Stimulated activated CD8-positive, alpha-beta memory T cell treated with anti-CD3 and anti-CD28 coated beads, Interleukin-15, amount 100 ng/mL, for 4 hours (primary cell): ENCODE measurements at regions not wholly inside any gene's neighbourhood (a gene's known extent, or its start where the extent isn't known, plus 50 kb on each side); places are given as distances from the start of the nearest gene placed in this dataset.
"Not testable (repeated sequence)": the region's sequence is repeated elsewhere in the genome, so short reads cannot be mapped to it uniquely, and the experiment has no call there.

ENCODE experiments used
- DNase-seq, 2 donors: peaks; one replicate each; pipeline ENCODE4 v3.0.0-alpha.2; 2020; ENCODE audit warnings: low read depth in 2 of 2

DNA sequence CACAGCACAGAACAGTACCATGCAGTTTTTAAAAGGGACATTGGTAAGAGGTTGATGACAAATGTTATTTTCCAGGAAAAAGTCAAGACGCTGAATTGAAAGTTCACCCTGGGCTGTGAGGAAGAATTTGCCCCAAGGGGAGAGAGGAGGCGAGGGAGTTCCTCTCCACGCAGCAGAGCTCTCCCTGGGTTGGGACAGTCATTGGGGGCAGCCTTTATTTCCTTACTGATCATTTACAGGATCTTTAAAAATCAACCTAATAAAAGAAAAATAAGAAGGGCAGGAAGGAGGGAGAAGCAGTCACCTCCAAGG lies 49.9 kb upstream of the WNT7B start:
- no peak for DNase-seq

- DNase-seq = no peak
These were observed 50.5 kb upstream of the WNT7B start for GRCh38 chr22:46027211-46028105.

DNA sequence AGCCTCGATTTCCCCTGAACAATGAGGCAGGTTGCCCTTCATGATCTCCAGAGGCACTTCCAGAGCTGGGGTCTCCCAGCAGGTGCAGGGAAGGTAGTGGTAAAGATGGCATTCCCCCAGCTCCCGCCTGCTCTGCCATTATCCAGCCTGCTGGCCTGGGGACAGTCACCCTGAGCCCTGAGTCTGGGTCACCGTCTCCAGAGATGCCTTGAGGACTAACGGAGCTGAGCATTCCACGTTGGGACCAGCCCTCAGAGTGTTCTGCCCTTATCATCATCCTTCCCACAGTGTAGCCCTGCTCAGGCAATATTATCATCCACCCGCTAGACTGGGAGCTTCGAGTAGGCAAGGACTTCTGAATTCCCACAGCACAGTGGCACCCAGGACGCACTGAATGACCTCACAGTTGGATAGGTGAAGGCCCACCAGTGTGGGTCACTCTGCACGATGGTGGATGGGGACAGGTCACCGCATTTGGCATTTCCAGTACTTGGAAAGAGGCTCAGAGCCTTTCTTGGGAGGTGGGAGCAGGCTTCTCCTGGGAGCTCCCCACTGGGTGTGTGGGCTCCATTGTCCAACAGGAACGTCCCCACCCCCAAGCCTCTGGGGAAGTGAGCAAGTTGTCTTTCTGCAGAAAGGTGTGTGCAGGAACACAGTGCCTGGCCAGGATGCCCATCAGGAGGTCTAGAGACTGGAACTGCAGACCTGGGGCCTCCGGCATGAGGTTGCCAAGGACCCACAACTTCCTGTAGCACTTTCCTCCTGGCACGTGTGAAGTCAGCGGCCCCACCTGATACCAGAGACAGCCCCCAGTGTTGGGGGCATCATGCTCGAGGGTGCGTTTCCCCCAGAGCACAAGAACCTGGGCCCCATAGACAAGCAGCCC lies 51.4 kb upstream of the WNT7B start:
- DNase-seq = no peak

DNA sequence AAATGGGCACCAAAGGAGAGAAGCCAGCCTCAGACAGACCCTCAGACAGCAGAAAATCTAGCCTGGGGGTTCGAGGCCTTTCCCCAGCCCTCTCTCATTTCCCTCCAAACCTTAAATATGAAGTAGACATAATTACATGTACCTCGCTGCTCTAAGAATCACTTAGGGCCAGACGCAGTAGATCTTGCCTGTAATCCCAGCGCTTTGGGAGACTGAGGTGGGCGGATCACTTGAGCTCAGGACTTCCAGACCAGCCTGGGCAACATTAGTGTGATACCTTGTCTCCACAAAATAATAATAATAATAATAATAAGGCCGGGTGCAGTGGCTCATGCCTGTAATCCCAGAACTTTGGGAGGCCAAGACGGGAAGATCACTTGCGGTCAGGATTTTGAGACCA lies 52.1 kb upstream of the WNT7B start:
- DNase-seq = no peak

GRCh38 chr22:46029574-46030200 lies 52.7 kb upstream of the WNT7B start:
- DNase-seq = no peak

DNA sequence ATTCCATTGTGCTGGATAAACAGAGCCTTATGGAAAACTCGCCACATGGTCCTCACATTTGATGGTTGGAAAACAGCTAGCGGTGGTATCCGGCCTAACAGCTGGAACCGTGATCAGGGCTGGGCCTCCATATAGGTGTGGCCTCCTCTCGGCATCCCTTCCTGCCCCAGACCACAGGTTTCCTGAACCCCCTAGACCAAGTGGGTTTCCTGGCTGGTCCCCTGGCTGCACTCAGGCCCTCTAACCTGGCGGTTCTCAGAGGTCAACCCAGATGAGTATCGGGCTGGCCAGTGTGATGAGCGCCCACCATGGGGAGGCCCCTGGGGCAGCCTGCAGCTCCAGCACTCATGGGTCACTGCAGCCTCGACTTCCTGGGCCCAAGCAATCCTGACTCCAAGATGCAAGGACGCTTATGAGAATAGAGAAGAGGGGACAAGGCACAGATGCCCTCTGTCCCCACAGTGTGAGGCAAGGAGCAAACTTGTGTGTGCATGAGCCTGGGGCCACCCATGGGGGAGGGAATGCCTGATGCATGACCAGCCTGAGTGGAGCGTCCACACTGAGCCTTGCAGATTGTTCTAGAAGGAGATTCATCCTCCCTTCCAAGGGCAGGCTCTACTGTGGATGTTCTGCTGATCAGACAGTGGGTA lies 53.4 kb upstream of the WNT7B start:
- no peak for DNase-seq

GRCh38 chr22:46031066-46031465 lies 54.1 kb upstream of the WNT7B start:
- DNase-seq = no peak

- no peak for DNase-seq
These were observed 54.6 kb upstream of the WNT7B start for GRCh38 chr22:46031557-46031956.

DNA sequence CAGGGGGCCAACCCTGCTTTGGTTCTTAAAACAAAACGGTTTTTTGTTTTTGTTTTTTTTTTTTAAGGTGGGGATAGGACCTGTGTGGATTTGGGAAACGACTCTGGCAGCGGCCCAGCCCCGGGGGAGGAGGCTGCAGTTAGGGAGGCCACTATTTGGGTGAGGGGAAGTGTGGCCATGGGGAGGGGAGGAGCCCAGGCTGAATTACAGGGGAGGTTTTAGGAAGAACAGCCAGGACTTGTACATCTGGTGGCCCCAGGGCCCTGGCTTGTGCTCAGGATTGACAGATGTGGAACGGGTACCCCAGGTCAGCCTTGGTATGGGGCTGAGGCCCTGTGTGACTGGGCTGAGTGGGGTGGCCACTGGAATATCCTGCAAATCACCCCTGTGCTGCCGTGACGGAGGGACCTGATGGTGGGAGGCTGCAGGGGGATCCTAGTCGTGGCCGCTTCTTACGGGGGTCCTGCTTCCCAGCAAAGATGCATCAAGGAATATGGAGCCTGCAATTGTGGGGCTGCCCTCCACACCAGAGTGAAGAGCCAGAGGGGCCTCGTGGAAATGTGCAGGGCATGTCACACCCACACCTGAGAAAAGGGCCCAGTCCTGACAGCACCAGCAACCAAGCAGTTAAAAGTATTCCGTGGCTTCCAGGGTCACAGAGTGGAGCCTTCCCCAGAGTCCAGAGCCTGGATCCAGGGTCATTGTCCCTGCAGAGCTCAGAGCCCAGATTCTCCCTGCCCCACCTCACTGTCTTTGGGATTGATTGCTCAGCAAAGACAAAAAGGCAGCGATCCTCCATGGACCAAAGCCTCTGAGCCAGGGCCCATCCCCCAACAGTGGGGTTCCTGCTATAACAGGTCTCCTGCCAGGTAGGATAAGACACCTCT lies 55.2 kb upstream of the WNT7B start:
- no peak for DNase-seq

GRCh38 chr22:46033256-46034200 lies 56.6 kb upstream of the WNT7B start:
- no peak for DNase-seq

DNA sequence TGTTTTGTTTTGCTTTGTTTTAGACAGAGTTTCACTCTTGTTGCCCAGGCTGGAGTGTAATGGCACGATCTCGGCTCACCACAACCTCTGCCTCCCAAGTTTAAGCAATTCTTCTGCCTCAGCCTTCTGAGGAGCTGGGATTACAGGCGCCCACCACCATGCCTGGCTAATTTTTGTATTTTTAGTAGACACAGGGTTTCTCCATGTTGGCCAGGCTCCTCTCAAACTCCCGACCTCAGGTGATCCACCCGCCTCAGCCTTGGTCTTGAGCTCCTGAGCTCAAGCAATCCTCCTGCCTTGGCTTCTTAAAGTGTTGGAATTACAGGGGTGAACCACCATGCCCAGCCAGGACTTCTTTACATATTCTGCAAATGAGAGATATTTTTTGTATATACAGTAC lies 57.5 kb upstream of the WNT7B start:
- DNase-seq = not testable (repeated sequence)

DNA sequence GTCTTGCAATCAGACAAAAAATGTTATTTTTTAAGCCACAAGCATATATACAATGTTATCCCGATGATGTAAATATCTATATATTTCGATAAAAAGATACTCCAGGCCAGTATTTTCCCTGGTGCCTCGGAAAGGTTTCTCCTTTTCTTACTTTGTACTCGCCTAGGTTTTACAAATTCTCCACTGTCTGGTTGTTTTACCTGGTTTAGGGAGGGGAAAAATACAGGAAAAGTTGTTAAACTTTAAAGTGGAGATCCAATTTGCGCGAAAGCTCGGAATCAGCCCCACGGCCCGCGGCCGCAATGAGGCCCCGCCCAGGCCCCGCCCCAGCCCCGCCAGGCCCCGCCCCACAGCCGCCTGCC lies 58.4 kb upstream of the WNT7B start:
- DNase-seq = no peak

GRCh38 chr22:46035742-46036557 lies 59.0 kb upstream of the WNT7B start:
- peak; percentile 99 to 100 for DNase-seq

DNA sequence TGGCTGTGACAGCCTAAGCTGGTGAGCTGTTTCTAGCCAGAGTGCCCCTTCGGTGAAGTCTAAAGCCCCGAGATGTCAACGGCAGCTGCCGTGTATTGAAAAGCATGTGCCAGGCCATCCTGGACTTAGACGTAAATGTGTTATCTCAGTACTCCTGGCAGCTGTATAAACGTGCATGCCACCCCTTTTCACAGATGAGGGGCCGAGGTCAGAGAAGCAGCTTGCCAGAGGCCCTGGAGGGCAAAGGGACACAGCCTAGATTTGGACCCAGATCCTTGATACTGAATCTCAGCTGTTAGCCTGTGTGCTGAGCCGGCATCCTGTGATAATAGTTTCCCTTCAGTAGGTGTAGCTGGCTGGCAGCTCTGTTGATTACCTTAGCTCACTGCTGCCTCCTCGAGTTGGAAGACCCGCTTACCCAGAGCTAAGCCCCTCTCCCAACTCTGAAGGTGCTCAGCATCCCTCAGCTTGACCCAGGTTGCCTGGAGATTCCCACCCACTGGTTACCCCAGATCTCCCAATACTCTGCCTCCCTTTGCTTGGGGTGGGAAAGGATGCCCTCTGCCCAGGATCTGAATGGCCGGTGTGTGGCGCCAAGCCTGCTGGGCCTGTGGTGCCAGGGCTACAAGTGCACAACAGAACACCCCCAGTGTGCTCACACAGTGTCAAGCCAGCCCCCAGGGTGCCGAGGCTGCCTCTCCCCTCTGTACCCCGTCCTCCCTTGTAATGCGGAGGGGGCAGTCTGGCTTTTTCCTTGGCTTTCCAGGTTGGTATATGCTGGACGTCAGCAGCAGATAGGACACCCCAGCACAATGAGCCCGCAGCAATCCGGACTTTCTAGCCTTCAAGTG lies 59.8 kb upstream of the WNT7B start:
- no peak for DNase-seq

GRCh38 chr22:46038174-46038487 lies 61.2 kb upstream of the WNT7B start:
- no peak for DNase-seq

- DNase-seq = no peak
These were observed 61.8 kb upstream of the WNT7B start for GRCh38 chr22:46038516-46039430.

DNA sequence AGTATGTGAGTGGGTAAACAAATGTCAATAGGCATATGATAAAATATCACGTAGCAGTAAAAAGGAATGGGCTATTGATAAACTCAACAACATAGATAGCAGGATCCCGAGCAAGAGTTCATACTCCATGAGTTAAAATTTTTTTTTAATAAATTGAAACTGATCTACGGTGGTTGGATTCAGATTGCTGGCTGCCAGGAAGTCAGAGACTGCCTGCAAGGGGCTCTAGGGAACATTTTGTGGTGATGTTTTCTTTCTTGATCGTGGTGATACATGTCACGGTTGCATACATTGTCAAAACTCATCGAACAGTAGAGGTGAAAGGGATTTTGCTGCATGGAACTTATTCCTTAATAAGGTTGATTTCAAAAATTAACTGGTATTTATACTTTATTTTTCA lies 62.6 kb upstream of the WNT7B start:
- DNase-seq = no peak
